NCI-H69 (cell line): ENCODE measurements at regions not wholly inside any gene's neighbourhood (a gene's known extent, or its start where the extent isn't known, plus 50 kb on each side); places are given as distances from the start of the nearest gene placed in this dataset.

Experiments used
- DNase-seq: peaks from one replicate; lab custom pipeline; 2025; lab: John Stamatoyannopoulos, UW

DNA sequence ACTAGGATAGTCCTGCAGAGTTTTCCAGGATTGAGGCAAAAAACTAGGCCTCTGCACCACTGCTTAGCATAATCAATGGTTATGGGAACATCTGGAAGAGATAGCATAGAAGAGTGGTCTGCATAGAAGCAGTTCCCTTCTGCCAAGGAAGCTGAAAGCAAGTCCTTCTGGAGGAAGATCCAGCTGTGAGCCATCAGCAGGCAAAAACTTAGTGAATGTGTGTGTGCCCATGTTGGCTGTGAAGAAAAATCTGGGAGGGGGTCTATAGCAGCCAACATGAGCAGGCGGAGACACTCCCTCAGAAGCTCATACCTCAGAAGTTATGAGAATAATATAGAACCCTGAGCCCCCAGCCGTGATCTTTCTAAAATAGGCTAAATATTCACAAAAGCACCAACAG lies 228.1 kb upstream of the STEAP1 start:
- DNase-seq, result no peak

DNA sequence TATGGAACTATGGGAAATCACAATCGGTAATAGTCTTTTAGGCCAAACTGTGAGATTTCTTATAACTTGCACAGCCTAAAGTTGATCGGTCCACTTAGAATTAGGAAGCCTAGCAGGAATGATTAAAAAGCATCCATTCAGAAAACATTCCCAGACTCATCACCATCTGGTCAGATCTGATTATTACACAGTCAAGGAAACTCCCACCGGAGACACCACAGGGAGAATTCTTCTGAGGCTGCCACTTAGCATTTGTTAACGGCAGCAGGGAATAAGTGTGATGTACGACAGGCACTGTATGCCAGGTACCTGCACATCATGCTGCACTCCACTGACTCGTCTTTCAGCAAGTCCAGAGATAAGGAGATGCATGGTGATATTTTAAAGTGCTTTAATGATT lies 227.6 kb upstream of the STEAP1 start:
- no peak for DNase-seq

DNA sequence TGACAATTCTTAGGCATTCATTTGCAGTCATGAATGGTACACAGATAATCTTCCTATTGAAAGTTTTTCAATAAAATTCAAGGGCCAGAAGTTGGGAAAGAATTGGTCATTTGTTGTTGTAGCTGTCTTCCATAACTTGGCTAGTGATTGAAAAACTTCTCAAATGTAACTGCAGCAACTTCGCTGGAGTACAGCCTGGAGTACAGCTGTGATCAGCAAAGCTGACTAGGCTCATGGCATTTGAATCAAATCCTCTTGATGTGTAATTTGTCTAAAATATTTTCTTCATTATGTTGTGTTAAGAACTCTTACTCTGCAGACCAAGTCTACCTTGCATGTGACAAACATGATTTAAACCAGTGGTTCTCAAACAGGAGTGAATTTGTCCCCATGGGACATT lies 226.5 kb upstream of the STEAP1 start:
- DNase-seq, result no peak

DNA sequence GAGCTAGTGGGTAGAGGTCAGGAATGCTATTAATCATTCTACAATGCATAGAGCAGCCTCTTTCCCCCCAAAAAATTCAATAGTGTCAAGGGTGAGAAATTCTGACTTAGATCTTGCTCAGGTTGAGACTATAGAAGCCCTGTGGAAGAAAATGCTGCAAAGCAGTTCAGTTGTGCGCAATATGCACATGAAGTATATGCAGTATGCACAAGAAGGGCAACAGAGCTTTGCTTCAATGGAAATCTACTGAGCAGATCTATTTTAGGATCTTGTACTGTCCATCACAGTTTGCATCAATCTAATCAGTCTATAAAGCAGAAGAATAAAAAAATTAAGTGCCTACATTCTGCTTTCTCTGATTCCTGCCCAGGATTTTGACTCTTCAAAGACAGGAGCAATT lies 225.8 kb upstream of the STEAP1 start:
- no peak for DNase-seq

DNA sequence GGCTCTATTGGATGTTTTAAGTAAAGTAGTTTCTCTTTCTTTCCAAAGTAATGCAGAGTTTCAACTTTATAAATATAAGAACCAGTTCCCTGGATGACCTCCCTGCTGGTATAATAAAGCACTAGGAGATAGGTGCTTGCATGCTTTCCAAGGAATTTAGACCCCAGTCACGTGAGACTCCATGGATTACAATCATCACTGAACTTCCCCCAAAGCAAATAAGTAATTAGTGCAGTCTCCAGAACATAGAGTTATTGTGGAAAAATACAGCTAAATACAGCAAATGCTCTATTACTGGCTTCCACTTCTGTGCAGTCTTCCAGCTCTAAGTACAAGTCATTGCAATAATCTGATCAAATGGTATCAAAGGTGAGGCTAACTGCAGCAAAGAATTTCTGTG lies 220.2 kb upstream of the STEAP1 start:
- DNase-seq, result no peak

DNA sequence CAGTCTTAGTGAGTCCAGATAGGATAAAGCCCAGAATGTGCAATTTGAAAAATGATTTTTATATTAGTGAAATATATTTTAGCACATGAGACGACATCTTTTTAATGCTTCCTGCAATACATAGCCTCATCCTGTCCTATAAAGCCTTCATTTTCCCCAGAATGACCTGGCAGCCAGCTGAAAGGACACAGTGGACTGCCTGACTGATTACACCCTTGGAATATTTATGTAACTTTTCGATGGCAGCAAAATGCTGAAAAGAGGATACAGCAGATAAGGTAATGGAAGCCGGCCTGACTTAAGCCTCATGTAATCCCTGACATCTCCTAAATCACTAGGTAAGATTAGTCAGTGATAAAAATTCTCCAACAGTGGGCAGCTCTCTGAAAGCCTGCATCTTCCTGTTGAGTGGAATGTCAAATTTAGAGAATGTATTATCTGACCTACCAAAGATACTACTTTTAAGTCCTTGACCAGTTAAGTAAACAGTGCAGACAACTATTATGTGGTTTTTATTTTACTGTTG lies 210.7 kb upstream of the STEAP1 start:
- no peak for DNase-seq

DNA sequence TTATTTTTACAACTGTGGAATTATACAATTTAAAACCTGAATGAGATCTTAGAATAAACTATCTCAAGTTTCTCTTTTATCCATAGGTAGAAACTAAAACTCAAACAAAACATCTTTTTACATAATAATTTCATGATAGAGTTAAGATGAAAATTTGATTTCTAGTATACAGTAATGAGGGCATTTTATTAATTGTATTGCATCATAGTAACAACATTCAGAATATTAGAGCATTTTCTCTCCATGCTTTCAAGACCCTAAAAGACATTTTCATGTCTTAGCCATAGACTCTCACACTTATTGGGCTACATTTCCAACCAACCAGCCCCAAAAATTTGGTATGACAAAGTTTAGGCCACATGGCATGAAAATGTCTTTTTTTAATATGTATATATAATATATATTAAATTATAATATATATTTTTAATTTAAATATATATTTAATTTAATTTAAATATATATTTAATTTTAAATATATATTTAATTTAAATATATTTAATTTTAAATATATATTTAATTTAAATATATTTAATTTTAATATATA lies 195.7 kb upstream of the STEAP1 start:
- DNase-seq, result no peak

DNA sequence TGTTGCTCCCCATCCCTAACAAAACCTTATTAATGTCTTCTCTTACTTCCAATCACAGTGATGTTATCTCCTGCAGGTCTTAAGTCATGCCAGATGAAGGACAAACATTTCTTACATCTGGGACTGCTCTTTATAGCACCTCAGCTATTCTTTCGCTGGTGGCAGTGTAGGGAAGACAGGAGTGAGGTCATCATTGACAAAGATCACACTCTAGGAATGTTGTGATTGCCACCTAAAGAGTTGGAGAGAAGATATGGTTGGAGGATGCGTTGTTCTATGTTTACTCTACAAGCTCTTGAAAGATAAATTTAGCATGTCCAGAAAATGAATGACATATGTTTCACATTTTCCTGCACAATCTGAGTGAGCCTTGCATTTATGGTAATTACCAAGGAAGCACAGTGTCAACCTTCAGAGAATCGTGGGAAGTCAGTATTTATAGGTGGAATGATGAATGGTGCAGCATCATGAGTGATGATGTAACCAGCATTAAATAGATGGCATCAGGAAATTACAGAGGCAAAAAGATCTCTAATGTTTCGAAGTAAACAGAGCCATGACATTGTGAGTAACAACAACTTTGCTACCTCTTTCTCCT lies 188.1 kb upstream of the STEAP1 start:
- DNase-seq, result no peak

DNA sequence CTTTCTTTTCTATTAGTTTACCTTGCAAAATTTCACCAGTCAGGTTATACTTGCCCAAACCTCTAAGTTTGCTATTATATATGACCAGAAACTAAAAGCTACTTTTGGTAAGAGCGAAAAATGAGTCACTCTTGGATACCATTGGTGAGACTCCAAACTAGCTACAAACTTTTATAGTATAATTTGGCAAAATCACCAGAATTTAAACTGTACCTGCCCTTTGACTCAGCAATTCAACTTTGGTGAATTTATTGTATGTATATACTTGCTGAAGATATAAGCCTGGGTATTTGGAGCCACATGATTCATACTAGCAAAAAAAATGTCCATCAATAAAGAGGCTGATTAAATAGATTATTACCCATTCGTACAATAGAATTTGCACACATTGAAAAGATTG lies 178.7 kb upstream of the STEAP1 start:
- DNase-seq, result no peak

DNA sequence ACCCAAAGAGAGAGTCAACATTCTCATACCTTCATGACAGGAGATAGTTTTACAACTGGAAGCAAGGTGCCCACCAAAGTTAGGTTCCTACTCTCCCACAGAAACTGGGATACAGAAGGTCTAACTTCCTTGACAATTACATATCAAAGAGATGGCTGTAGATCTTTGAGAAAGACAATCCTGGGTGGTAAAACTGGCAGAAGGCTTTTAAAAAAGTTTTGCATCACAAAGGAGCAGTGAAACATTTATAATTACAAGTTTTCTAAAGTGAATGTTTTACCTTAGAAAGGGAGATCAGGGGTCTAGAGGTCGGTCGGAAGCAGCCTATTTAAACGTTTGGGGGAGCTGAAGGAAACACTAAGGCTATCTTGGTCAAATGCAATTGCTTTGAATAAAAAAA lies 166.6 kb upstream of the STEAP1 start:
- no peak for DNase-seq

DNA sequence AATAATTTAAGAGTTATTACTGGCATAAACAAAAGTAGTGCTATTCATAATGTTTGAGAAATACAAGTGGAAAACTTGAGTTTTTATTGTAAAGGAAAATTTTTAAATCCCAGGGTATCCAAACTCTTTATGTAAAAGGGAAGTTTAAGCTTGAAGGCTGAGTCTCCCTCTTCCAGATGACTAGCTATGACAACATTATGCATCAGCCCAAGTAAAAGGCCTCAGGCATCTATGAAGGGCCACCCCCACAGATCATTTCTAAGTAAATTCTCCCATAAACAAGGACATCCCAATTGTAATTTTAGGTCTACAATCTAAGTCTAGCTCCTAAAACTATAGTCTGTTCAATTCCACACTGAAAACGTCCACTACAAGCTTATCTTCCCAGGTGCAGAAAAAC lies 166.2 kb upstream of the STEAP1 start:
- no peak for DNase-seq

DNA sequence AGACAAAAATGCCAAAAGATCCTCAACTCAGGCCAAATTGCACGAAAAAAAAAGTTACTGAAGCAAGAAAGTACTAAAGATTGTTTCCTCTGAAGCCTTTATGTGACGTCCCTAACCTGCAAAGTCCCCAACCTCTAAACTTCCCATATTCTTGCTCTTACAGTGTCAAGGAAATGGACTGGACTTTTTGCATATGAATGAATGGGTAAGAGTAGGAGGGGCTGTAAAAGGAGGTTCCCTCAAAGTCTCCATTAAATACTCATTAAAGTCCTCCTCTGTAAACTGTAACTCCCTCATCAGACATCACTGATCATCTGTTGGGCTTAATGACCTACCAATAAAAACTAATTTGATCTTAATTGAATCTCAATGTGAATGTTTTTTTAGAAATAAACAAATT lies 164.8 kb upstream of the STEAP1 start:
- DNase-seq, result no peak

DNA sequence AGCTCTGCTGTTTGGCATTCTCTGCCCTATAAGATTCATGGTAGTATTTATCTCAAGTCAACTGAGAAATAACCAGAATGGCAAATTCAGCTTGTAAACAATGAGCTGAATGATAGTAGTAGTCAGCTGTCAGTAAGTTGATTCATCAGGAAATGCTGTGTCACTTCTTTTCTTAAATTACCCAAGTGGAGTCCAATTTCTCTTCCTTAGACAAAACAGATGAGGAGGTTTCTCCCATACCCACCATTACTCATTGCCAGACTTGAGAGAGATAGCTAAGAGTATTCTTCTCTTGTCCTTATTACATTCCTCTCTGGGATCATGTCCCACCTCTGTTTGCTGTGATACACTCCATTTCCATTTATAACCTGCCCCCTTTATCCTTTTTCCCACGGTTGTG lies 159.8 kb upstream of the STEAP1 start:
- DNase-seq, result no peak

DNA sequence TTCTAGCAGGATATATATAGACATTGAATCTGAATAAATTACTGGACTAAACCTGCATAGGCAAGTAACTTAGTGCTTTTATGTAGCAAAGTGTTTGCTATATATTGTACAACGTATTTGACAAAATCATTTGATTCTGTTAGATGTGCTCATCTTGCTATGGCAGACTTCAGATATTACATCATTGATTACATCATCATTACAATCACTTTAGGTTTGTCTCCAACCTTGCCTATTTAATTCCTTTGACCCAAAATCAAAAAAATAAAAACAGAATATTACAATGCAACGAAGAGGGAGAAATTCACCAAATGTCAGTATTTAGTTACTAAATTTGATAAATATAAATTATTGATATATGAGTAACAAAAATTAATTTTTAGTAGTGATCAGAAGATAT lies 155.7 kb upstream of the STEAP1 start:
- DNase-seq, result no peak

DNA sequence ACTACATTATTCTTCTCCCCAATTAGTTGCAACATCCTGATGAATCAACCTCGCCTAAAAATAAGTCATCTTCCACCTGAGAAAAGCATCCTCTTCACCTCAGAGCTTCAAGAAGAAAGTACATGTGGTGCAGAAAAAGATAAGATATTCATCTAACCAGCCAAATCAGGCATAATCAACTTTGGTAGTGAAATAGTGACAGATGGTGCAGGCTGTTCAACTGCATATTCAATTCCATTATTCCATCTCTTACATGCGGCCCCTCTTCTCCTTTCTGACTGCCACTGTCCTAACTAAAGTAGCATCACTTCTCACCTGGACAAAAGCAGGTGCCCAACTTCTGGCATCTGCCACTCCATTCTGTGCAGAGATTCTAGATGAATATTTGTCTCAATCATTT lies 148.4 kb upstream of the STEAP1 start:
- no peak for DNase-seq

DNA sequence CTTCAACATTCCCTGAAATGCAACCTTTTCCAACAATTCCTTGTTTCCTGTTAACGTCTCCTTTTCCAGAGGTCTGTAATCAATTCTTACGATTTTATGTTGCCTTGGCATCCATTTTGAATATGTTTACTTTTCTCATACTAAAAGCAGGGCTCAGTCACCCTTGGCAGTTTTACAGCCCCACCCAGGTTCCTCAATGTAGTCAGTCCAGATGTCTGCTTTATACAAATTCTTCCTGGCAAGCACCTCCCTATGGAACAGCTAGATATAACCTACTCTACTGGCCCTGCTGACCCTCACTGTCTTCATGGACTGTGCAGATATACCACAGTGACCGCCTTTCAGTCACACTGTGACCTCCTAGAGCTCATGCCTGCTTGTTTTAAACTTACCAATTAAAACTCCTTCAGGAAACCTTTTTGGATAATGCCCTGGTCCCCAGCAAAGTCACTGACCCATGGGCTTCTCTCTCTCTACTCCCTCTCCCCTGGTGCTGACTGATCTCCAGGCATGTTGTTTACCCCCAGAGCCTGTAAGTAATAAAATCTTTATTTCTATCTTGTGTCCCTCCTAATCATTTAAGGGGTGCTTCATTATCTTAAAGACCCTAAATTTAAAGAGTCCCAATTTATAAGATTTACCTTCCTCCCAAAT lies 147.1 kb upstream of the STEAP1 start:
- DNase-seq, result peak; percentile 18

DNA sequence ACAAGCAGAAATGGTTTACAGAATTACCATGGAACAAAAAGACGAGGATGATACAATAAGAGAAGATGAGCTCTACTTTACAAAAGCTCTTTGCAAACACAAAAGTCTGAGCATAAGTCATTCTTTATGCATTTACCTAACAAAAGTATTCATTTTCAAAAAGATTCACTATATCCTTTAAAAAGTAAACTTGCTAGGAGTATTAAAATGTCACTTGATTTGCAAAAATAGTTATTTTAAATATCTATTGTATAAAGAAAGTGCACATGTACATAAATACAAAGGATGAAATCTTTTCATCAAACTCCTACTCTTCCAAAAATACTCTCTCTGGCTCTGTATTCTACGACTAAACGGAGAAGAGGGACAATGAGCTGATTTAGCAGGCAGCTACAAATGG lies 146.4 kb upstream of the STEAP1 start:
- no peak for DNase-seq

DNA sequence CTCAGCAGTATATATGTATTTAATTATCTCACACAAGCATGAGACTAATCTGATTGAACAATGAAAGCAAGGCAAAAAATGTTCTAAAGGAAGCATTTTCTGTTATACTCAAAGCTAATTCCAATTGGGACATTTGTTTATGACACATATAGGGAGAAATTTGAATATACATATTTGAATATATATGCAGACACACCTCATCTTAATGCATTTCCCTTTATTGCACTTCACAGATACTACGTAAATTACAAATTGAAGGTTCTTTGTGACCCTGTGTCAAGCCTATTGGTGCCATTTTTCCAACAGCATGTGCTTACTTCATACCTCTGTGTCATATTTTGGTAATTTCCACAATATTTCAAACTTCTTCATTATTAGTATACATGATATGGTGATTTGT lies 132.1 kb upstream of the STEAP1 start:
- no peak for DNase-seq

DNA sequence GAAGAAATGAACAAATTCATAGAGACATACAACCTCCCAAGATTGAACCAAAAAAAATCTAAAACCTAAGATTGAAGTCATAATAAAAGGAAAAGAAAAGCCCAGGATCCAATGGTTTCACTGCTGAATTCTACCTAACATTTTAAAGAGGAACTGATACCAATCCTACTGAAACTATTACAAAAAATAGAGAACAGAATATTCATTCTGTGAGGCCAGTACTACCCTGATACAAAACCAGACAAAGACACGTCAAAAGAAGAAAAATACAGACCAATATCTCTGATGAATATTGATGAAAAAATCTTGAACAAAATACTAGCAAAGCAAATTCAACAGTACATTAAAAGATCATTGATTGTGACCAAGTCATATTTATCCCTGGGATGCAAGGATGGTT lies 128.5 kb upstream of the STEAP1 start:
- DNase-seq, result no peak

DNA sequence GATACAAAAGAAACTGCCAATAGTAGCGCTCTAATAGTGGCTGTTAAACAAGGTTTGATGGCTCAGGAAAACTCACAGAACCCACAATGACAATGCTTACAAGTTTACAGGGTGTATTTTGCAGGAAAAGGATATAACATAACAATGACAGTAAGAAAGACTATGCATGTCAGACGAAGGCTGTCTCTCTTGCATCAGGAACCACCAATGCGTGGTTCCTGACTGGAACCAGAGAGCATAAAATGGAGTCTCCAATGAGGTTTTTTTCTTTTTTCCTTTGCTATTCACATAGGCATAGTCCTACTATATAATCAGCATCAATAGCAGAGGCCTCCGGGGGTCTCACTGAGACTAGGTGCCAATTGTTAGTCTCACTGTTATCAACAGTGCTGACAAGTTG lies 120.4 kb upstream of the STEAP1 start:
- no peak for DNase-seq

DNA sequence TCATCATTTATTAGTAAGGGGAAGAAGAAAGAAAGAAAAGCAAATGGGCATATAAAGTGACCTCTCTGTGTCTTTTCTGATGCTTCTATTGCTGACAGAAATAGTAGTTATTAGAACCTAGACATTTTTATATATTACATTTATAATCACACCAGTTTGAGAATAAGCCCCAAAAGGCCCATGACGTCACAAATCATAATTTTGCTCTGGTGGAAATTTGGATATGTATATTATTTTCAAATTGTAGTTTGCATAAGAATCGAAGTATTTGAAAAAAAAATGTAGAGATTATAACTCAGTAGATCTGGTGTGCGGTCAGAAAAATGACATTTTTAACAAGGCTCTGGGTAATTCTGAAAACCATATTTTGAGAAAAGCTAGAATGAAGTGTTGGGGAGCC lies 101.2 kb upstream of the STEAP1 start:
- DNase-seq, result no peak

DNA sequence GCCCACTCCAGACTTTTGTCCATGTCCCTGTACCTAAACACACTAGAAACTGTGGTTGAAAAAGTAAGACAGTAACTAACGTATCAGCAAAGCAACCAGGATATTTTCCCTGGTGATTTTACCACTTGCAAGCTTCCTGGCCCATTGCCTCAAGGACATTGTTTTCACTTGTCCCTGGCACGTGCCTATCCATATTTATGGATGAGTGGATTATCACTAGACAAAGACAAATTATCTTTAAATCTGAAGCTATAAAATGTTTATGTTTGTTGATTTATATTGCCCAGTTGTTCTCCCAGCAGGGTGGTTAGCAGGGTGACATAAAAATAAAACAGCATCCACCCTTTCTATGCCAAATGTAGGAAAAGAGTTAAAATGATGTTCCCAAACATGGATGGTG lies 93.2 kb upstream of the STEAP1 start:
- DNase-seq, result no peak

DNA sequence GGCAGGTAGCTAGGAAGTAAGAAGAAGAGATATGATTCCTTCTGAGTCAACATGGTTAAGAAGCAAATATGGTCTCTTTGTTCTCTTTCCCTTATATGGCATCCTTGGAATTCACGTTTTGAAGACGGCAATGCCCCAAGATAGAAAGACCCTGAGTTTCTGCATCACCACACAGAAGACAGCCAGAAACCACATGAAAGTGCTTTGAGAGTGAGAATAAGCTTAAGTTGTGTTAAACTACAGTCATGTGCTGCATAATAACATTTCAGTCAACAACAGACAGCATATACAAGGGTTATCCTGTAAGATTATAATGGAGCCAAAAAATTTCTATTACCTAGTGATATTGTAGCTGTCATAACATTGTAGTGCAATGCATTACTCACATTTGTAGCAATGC lies 89.9 kb upstream of the STEAP1 start:
- DNase-seq, result no peak

DNA sequence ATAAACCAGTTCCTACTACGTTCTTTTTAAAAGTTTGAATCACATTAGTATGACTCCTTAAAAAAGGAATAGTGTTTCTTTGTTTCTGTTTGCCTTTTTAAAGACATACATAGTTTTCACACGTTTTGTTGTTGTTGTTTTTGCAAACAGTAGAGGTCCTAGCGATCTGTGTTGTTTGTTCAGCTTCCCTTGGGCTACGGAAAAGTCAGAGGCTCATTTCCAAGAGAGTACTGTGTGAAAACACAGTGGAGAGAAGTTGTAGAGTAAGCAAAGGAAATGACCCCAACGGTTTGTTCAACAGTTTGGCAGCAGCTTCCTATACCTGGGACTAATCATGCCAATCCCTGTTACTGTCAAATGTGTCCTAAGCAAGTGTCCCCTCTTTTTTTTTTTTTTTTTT lies 87.1 kb upstream of the STEAP1 start:
- no peak for DNase-seq
